GM23338 (cell line): ENCODE measurements at regions not wholly inside any gene's neighbourhood (a gene's known extent, or its start where the extent isn't known, plus 50 kb on each side); places are given as distances from the start of the nearest gene placed in this dataset.

Experiments
- ATAC-seq: fragments of 200-7000 bp; cut with Tn5 transposase; 3 replicates; pipeline ENCODE4 v1.9.1; 2020
- DNase-seq: peaks from one replicate; pipeline ENCODE4 v3.0.0-alpha.2; 2015; ENCODE audit warnings: low spot score
- H2AFZ ChIP-seq: fragments of 200-600 bp; sonication (generic); 2 replicates; pipeline ENCODE4 v1.8.0; 2016; ENCODE audit warnings: antibody characterized with exemption, mild to moderate bottlenecking, moderate library complexity
- H3F3A ChIP-seq: fragments of 200-600 bp; sonication (generic); replicated peaks from 2 replicates; pipeline ENCODE4 v1.8.0; 2017; ENCODE audit warnings: antibody characterized with exemption, mixed run types, low read depth
- H3K27ac ChIP-seq: fragments of 200-600 bp; sonication (generic); 2 replicates; pipeline ENCODE4 v1.6.1; 2016; ENCODE audit warnings: low read depth
- H3K27me3 ChIP-seq: fragments of 200-600 bp; sonication (generic); 2 replicates; pipeline ENCODE4 v1.8.0; 2016; ENCODE audit warnings: mild to moderate bottlenecking, mixed run types, moderate library complexity; ENCODE audit not compliant: insufficient read depth
- H3K36me3 ChIP-seq: fragments of 200-600 bp; sonication (generic); 2 replicates; pipeline ENCODE4 v1.8.0; 2016; ENCODE audit warnings: mild to moderate bottlenecking; ENCODE audit not compliant: insufficient read depth
- H3K4me1 ChIP-seq: fragments of 200-600 bp; sonication (generic); 2 replicates; pipeline ENCODE4 v1.8.0; 2016; ENCODE audit warnings: mild to moderate bottlenecking, moderate library complexity; ENCODE audit not compliant: insufficient read depth
- H3K4me2 ChIP-seq: fragments of 200-600 bp; sonication (generic); 2 replicates; pipeline ENCODE4 v1.7.1; 2017; ENCODE audit warnings: mixed run types
- H3K4me3 ChIP-seq: fragments of 200-600 bp; sonication (generic); 2 replicates; pipeline ENCODE4 v1.6.1; 2016; ENCODE audit warnings: mixed run types
- H3K79me2 ChIP-seq: fragments of 200-600 bp; sonication (generic); replicated peaks from 2 replicates; pipeline ENCODE4 v1.8.0; 2017; ENCODE audit warnings: mild to moderate bottlenecking; ENCODE audit not compliant: insufficient read depth
- H3K9me2 ChIP-seq: fragments of 200-600 bp; sonication (generic); 2 replicates; pipeline ENCODE4 v1.8.0; 2017; ENCODE audit not compliant: insufficient read depth
- H4K20me1 ChIP-seq: fragments of 200-600 bp; sonication (generic); replicated peaks from 2 replicates; pipeline ENCODE4 v1.8.0; 2017; ENCODE audit warnings: mild to moderate bottlenecking; ENCODE audit not compliant: insufficient read depth
- H3K27ac Mint-ChIP-seq: 2 replicates; pipeline ENCODE4 v1.8.0; 2020; ENCODE audit warnings: inconsistent platforms, mild to moderate bottlenecking, moderate library complexity, mixed read lengths
- H3K27me3 Mint-ChIP-seq: 3 replicates; pipeline ENCODE4 v1.8.0; 2022; ENCODE audit warnings: low read depth, mild to moderate bottlenecking, moderate library complexity, mixed read lengths, inconsistent platforms; ENCODE audit not compliant: insufficient read depth, poor library complexity
- H3K36me3 Mint-ChIP-seq: 3 replicates; pipeline ENCODE4 v1.8.0; 2021; ENCODE audit warnings: low read depth, mild to moderate bottlenecking, inconsistent platforms, moderate library complexity, mixed read lengths
- H3K4me1 Mint-ChIP-seq: 3 replicates; pipeline ENCODE4 v1.8.0; 2020; ENCODE audit warnings: mild to moderate bottlenecking, inconsistent platforms, mixed read lengths
- H3K4me3 Mint-ChIP-seq: 3 replicates; pipeline ENCODE4 v1.8.0; 2021; ENCODE audit warnings: moderate library complexity, mild to moderate bottlenecking, inconsistent platforms, mixed read lengths
- H3K9me3 Mint-ChIP-seq: 3 replicates; pipeline ENCODE4 v1.8.0; 2020; ENCODE audit warnings: moderate library complexity, mild to moderate bottlenecking, inconsistent platforms, mixed read lengths
- CREB1 ChIP-seq: fragments of 250-450 bp; sonication (Bioruptor Pico); IDR thresholded peaks from 2 replicates; pipeline ENCODE4 v1.5.0; 2020; ENCODE audit warnings: low read depth, mild to moderate bottlenecking, moderate library complexity
- NANOG ChIP-seq: IDR thresholded peaks from 2 replicates; pipeline ENCODE4 v1.6.1; 2016; ENCODE audit warnings: antibody characterized with exemption, borderline replicate concordance
- POLR2AphosphoS5 ChIP-seq: IDR thresholded peaks from 2 replicates; pipeline ENCODE4 v1.6.1; 2016; ENCODE audit warnings: antibody characterized with exemption, low read depth
- STAT1 ChIP-seq: IDR thresholded peaks from one replicate; pipeline ENCODE4 v1.6.1; 2016; ENCODE audit warnings: antibody characterized with exemption; ENCODE audit not compliant: unreplicated experiment
- ZNF114 ChIP-seq: fragments of 250-450 bp; sonication (Bioruptor Pico); IDR thresholded peaks from 2 replicates; pipeline ENCODE4 v1.5.0; 2020; ENCODE audit warnings: mild to moderate bottlenecking, moderate library complexity
- ZNF331 ChIP-seq: fragments of 250-450 bp; sonication (Bioruptor Pico); IDR thresholded peaks from 2 replicates; pipeline ENCODE4 v1.5.0; 2020; ENCODE audit warnings: low read depth, mild to moderate bottlenecking, moderate library complexity
- ZNF462 ChIP-seq: fragments of 250-450 bp; sonication (Bioruptor Pico); IDR thresholded peaks from 2 replicates; pipeline ENCODE4 v1.5.0; 2020; ENCODE audit warnings: mild to moderate bottlenecking, moderate library complexity
- TF ChIP-seq, protein P1 (sequence below): IDR thresholded peaks from 2 replicates; pipeline ENCODE4 v1.6.1; 2016; ENCODE audit warnings: antibody characterized with exemption
- TF ChIP-seq, protein P2 (sequence below): IDR thresholded peaks from one replicate; pipeline ENCODE4 v1.6.1; 2018; ENCODE audit warnings: antibody characterized with exemption; ENCODE audit not compliant: unreplicated experiment

GRCh38 chr5:45101146-45101545 is 292.4 kb downstream of the MRPS30 start (continued):
- TF ChIP-seq STAT1: no peak
- no peak for TF ChIP-seq ZNF462 (CRISPR knock-in tag)
- TF ChIP-seq ZNF114 (CRISPR knock-in tag): no peak
- TF ChIP-seq, protein P1, sequence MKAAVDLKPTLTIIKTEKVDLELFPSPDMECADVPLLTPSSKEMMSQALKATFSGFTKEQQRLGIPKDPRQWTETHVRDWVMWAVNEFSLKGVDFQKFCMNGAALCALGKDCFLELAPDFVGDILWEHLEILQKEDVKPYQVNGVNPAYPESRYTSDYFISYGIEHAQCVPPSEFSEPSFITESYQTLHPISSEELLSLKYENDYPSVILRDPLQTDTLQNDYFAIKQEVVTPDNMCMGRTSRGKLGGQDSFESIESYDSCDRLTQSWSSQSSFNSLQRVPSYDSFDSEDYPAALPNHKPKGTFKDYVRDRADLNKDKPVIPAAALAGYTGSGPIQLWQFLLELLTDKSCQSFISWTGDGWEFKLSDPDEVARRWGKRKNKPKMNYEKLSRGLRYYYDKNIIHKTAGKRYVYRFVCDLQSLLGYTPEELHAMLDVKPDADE: no peak
- TF ChIP-seq CREB1 (CRISPR knock-in tag): no peak
- TF ChIP-seq ZNF331 (CRISPR knock-in tag): no peak

DNA sequence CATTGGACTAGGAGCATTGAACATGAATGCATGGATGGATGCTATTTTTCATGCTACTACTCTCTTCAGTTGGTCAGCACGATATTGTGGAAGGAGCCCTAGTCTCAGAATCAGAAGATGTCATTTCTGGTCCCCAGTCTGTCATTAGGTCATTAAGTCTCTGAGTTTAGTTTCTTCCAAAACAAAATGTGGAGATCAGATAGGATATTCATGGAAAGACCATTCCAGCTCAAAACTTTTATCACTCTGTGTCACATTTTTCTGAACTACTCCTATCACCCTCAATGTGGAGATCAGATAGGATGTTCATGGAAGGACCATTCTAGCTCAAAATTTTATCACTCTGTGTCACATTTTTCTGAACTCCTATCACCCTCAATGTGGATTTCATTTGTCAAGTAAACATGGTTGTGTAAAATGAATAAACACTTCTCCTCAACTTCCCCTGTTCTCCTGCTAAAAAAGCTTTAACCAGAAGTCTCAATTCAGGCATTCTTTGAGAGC is 296.8 kb downstream of the MRPS30 start:
- Histone ChIP-seq H3K27me3 (no peaks in the 10 kb centered on the region), H3F3A (no peaks in the 10 kb centered on the region), H3K4me2 (no peak overlapping the region), H2AFZ (no peak overlapping the region), H3K9me2 (peaks cover 21% of the 10 kb centered on the region), H3K36me3 (no peaks in the 10 kb centered on the region), H3K4me1 (peaks cover 19% of the 10 kb centered on the region), H4K20me1 (no peaks in the 10 kb centered on the region), H3K27ac (no peak overlapping the region), H3K4me3 (no peak overlapping the region), H3K79me2 (no peaks in the 10 kb centered on the region)
- DNase-seq: no peak
- H3K4me1 Mint-ChIP-seq: peaks cover 18% of the 10 kb centered on the region
- H3K36me3 Mint-ChIP-seq: peaks cover 29% of the 10 kb centered on the region
- ATAC-seq: no peak
- H3K27ac Mint-ChIP-seq: no peak overlapping the region
- no peak overlapping the region for H3K4me3 Mint-ChIP-seq
- H3K9me3 Mint-ChIP-seq: peaks cover 20% of the 10 kb centered on the region
- H3K27me3 Mint-ChIP-seq: no peaks in the 10 kb centered on the region
- TF ChIP-seq POLR2AphosphoS5 (no peak), NANOG (no peak), ZNF331 (CRISPR knock-in tag) (no peak)
- TF ChIP-seq, protein P2, sequence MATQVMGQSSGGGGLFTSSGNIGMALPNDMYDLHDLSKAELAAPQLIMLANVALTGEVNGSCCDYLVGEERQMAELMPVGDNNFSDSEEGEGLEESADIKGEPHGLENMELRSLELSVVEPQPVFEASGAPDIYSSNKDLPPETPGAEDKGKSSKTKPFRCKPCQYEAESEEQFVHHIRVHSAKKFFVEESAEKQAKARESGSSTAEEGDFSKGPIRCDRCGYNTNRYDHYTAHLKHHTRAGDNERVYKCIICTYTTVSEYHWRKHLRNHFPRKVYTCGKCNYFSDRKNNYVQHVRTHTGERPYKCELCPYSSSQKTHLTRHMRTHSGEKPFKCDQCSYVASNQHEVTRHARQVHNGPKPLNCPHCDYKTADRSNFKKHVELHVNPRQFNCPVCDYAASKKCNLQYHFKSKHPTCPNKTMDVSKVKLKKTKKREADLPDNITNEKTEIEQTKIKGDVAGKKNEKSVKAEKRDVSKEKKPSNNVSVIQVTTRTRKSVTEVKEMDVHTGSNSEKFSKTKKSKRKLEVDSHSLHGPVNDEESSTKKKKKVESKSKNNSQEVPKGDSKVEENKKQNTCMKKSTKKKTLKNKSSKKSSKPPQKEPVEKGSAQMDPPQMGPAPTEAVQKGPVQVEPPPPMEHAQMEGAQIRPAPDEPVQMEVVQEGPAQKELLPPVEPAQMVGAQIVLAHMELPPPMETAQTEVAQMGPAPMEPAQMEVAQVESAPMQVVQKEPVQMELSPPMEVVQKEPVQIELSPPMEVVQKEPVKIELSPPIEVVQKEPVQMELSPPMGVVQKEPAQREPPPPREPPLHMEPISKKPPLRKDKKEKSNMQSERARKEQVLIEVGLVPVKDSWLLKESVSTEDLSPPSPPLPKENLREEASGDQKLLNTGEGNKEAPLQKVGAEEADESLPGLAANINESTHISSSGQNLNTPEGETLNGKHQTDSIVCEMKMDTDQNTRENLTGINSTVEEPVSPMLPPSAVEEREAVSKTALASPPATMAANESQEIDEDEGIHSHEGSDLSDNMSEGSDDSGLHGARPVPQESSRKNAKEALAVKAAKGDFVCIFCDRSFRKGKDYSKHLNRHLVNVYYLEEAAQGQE: no peak
